HG02852 (cell line): ENCODE measurements at regions not wholly inside any gene's neighbourhood (a gene's known extent, or its start where the extent isn't known, plus 50 kb on each side); places are given as distances from the start of the nearest gene placed in this dataset.

Experiments
- ATAC-seq: cut with Tn5 transposase; IDR thresholded peaks from one replicate; pipeline ENCODE4 v1.9.1; 2021; ENCODE audit warnings: mild to moderate bottlenecking, moderate library complexity; ENCODE audit not compliant: unreplicated experiment

- ATAC-seq: no peak
Measured at GRCh38 chr22:48712558-48713271, 1115.0 kb downstream of the BRD1 start.

GRCh38 chr22:48711669-48712068 is 1116.0 kb downstream of the BRD1 start:
- no peak for ATAC-seq

GRCh38 chr22:48711031-48711431 is 1116.6 kb downstream of the BRD1 start:
- ATAC-seq: no peak

GRCh38 chr22:48710410-48710809 is 1117.3 kb downstream of the BRD1 start:
- no peak for ATAC-seq

- no peak for ATAC-seq
Measured at GRCh38 chr22:48709976-48710375, 1117.7 kb downstream of the BRD1 start.

GRCh38 chr22:48709453-48709852 is 1118.2 kb downstream of the BRD1 start:
- ATAC-seq: no peak

- no peak for ATAC-seq
Measured at GRCh38 chr22:48708558-48709245, 1119.0 kb downstream of the BRD1 start.

- ATAC-seq: no peak
Measured at GRCh38 chr22:48707763-48708557, 1119.7 kb downstream of the BRD1 start.

GRCh38 chr22:48706934-48707762 is 1120.5 kb downstream of the BRD1 start:
- no peak for ATAC-seq

GRCh38 chr22:48705917-48706605 is 1121.6 kb downstream of the BRD1 start:
- no peak for ATAC-seq

- no peak for ATAC-seq
Measured at GRCh38 chr22:48705159-48705916, 1122.3 kb downstream of the BRD1 start.

- no peak for ATAC-seq
Measured at GRCh38 chr22:48704335-48704734, 1123.3 kb downstream of the BRD1 start.

GRCh38 chr22:48703265-48703941 is 1124.3 kb downstream of the BRD1 start:
- ATAC-seq: no peak

GRCh38 chr22:48702573-48703264 is 1125.0 kb downstream of the BRD1 start:
- ATAC-seq: no peak

GRCh38 chr22:48701296-48702030 is 1126.2 kb downstream of the BRD1 start:
- no peak for ATAC-seq

GRCh38 chr22:48700566-48701295 is 1126.9 kb downstream of the BRD1 start:
- no peak for ATAC-seq

- ATAC-seq: no peak
Measured at GRCh38 chr22:48700180-48700565, 1127.5 kb downstream of the BRD1 start.
